ENCODE measurements at regions not wholly inside any gene's neighbourhood (a gene's known extent, or its start where the extent isn't known, plus 50 kb on each side); places are given as distances from the start of the nearest gene placed in this dataset.

- TF ChIP-seq SIN3A (IDR thresholded peaks at IDR 0.05; ENCODE audit: borderline replicate concordance, insufficient read depth, low read length) (no peak), FOXP2 (optimal IDR thresholded peaks at IDR 0.05; ENCODE audit: borderline replicate concordance, extremely low read depth, extremely low read length, insufficient read depth) (no peak), POLR2AphosphoS5 (IDR thresholded peaks at IDR 0.05; ENCODE audit: low read depth, low read length) (no peak), TAF1 (IDR thresholded peaks at IDR 0.05; ENCODE audit: borderline replicate concordance, insufficient read depth, low read length) (no peak)
- TF ChIP-seq, protein P1, sequence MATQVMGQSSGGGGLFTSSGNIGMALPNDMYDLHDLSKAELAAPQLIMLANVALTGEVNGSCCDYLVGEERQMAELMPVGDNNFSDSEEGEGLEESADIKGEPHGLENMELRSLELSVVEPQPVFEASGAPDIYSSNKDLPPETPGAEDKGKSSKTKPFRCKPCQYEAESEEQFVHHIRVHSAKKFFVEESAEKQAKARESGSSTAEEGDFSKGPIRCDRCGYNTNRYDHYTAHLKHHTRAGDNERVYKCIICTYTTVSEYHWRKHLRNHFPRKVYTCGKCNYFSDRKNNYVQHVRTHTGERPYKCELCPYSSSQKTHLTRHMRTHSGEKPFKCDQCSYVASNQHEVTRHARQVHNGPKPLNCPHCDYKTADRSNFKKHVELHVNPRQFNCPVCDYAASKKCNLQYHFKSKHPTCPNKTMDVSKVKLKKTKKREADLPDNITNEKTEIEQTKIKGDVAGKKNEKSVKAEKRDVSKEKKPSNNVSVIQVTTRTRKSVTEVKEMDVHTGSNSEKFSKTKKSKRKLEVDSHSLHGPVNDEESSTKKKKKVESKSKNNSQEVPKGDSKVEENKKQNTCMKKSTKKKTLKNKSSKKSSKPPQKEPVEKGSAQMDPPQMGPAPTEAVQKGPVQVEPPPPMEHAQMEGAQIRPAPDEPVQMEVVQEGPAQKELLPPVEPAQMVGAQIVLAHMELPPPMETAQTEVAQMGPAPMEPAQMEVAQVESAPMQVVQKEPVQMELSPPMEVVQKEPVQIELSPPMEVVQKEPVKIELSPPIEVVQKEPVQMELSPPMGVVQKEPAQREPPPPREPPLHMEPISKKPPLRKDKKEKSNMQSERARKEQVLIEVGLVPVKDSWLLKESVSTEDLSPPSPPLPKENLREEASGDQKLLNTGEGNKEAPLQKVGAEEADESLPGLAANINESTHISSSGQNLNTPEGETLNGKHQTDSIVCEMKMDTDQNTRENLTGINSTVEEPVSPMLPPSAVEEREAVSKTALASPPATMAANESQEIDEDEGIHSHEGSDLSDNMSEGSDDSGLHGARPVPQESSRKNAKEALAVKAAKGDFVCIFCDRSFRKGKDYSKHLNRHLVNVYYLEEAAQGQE (IDR thresholded peaks at IDR 0.05; ENCODE audit: insufficient read depth in 1 of 2, low read depth in 2 of 2, low read length in 2 of 2), result no peak
Measured at GRCh38 chr17:74141612-74142011, 61.9 kb upstream of the RPL38 start.

GRCh38 chr17:74145756-74146155 is 57.7 kb upstream of the RPL38 start:
- no peak for TF ChIP-seq FOXP2 (optimal IDR thresholded peaks at IDR 0.05; ENCODE audit: borderline replicate concordance, extremely low read depth, extremely low read length, insufficient read depth)
- TF ChIP-seq SIN3A (IDR thresholded peaks at IDR 0.05; ENCODE audit: borderline replicate concordance, insufficient read depth, low read length), result no peak
- TF ChIP-seq TAF1 (IDR thresholded peaks at IDR 0.05; ENCODE audit: borderline replicate concordance, insufficient read depth, low read length), result no peak
- TF ChIP-seq, protein P1 (IDR thresholded peaks at IDR 0.05; ENCODE audit: insufficient read depth in 1 of 2, low read depth in 2 of 2, low read length in 2 of 2), result no peak
- TF ChIP-seq POLR2AphosphoS5 (IDR thresholded peaks at IDR 0.05; ENCODE audit: low read depth, low read length), result no peak

DNA sequence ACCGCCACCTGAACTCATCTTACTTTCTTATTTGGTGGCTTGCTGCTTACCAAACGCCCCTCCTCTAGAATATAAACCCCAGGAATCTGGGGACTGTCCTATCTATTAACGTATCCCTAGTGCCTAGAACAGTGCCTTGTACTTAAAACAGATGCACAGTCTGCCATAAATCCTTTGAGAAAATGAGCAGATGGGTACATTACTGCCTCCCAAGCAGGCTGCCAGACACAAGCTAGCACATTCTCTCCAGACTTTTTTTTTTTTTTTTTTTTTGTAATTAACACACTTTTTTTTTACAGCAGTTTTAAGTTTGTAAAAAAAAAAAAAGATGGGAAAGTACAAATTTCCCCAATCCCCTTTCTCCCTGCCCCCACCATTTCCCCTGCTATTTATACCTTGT is 57.3 kb upstream of the RPL38 start:
- TF ChIP-seq, protein P1 (IDR thresholded peaks at IDR 0.05; ENCODE audit: insufficient read depth in 1 of 2, low read depth in 2 of 2, low read length in 2 of 2), result no peak
- no peak for TF ChIP-seq FOXP2 (optimal IDR thresholded peaks at IDR 0.05; ENCODE audit: borderline replicate concordance, extremely low read depth, extremely low read length, insufficient read depth)
- no peak for TF ChIP-seq SIN3A (IDR thresholded peaks at IDR 0.05; ENCODE audit: borderline replicate concordance, insufficient read depth, low read length)
- no peak for TF ChIP-seq TAF1 (IDR thresholded peaks at IDR 0.05; ENCODE audit: borderline replicate concordance, insufficient read depth, low read length)
- no peak for TF ChIP-seq POLR2AphosphoS5 (IDR thresholded peaks at IDR 0.05; ENCODE audit: low read depth, low read length)

DNA sequence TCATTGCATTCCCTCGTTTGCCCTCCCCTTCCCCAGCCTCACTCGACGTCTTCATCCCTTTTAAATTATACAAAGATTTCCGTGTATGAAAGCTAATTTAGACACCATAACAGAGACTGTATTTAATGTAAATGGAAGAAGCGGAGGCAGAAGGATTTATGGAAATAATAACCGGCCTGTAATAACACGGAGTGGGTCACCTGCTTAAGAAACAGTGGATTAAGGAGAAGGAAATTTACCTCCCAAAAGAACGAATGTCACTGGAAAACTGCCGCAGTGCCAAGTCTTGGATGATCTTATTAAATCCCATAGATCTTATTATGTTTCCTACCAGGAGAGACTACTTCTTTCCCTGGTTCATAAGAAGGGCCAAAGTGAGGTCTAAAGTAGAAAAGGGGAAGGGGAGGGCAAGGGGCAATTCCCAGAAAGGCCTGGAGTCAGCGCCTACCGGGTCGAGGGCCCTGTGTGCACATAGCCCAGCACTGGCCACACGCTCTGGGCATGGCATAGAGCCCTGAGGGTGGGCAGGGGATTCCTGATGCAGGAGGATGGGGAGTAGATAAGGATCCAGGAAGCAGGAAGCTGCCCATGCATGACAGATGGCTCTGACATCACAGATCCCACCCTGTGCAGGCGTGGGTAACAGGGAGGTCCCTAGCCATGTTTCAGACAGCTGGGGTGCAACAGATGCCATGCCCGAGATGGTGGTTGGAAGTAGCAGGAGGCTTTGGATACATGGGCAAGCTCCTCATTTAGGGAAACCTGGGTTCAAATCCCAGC is 56.2 kb upstream of the RPL38 start:
- TF ChIP-seq SIN3A (IDR thresholded peaks at IDR 0.05; ENCODE audit: borderline replicate concordance, insufficient read depth, low read length) (no peak), TAF1 (IDR thresholded peaks at IDR 0.05; ENCODE audit: borderline replicate concordance, insufficient read depth, low read length) (no peak), FOXP2 (optimal IDR thresholded peaks at IDR 0.05; ENCODE audit: borderline replicate concordance, extremely low read depth, extremely low read length, insufficient read depth) (no peak), POLR2AphosphoS5 (IDR thresholded peaks at IDR 0.05; ENCODE audit: low read depth, low read length) (no peak)
- TF ChIP-seq, protein P1 (IDR thresholded peaks at IDR 0.05; ENCODE audit: insufficient read depth in 1 of 2, low read depth in 2 of 2, low read length in 2 of 2), result no peak

Measured in PFSK-1 (cell line).